HG02885 (cell line): ENCODE measurements at regions not wholly inside any gene's neighbourhood (a gene's known extent, or its start where the extent isn't known, plus 50 kb on each side); places are given as distances from the start of the nearest gene placed in this dataset.
"Not testable (repeated sequence)": the region's sequence is repeated elsewhere in the genome, so short reads cannot be mapped to it uniquely, and the experiment has no call there.

Source experiments
- ATAC-seq: cut with Tn5 transposase; IDR thresholded peaks from one replicate; pipeline ENCODE4 v1.9.1; 2021; ENCODE audit warnings: mild to moderate bottlenecking; ENCODE audit not compliant: unreplicated experiment, poor library complexity

GRCh38 chr5:28831042-28831441 lies 1792.7 kb upstream of the CDH9 start:
- no peak for ATAC-seq

DNA sequence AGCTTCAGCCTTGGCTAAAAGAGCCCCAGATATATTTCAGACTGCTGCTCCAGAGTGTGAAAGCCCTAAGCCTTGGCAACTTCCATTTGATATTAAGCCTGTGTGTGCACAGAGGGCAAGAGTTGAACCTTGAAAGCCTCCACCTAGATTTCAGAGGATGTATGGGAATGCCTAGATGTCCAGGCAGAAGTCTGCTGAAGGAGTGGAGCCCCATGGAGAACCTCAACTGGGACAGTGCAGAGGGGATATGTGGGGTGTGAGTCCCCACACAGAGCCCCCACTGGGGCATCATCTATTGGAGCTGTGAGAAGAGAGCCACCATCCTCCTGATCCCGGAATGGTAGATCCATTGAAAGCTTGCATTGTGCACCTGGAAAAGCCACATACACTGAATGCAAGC lies 1784.8 kb upstream of the CDH9 start:
- ATAC-seq, result no peak

DNA sequence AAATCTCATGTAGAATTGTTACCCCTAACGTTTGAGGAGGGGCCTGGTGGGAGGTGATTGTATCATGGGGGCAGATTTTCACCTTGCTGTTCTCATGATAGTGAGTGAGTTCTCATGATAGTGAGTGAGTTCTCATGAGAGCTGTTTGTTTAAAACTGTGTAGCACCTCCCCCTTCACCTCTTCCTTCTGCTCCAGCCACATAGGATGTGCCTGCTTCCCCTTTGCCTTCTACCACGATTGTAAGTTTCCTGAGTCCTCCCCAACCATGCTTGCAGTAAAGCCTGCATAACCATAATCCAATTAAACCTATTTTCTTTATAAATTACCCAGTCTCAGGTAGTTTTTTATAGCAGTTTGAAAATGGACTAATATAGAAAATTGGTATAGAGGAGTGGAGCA lies 1783.7 kb upstream of the CDH9 start:
- no peak for ATAC-seq

DNA sequence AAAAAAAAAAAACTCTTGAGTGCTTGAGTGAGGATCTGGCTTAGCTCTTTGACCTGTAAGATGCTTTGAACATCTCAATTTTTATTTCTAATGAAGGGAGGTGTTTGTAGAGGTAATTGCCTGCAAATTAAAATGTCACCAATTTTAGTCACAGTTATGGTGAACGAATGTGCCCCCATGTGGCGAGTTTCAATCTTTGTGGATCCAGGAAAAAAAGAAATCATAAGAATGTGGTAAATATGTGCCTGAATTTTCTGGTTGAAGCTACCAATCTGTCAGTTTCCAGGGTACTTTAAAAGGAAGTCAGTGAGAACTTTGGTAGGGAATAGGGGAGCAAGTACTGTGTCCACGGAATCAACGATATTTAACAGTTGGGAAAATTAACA lies 1772.4 kb upstream of the CDH9 start:
- ATAC-seq, result no peak

DNA sequence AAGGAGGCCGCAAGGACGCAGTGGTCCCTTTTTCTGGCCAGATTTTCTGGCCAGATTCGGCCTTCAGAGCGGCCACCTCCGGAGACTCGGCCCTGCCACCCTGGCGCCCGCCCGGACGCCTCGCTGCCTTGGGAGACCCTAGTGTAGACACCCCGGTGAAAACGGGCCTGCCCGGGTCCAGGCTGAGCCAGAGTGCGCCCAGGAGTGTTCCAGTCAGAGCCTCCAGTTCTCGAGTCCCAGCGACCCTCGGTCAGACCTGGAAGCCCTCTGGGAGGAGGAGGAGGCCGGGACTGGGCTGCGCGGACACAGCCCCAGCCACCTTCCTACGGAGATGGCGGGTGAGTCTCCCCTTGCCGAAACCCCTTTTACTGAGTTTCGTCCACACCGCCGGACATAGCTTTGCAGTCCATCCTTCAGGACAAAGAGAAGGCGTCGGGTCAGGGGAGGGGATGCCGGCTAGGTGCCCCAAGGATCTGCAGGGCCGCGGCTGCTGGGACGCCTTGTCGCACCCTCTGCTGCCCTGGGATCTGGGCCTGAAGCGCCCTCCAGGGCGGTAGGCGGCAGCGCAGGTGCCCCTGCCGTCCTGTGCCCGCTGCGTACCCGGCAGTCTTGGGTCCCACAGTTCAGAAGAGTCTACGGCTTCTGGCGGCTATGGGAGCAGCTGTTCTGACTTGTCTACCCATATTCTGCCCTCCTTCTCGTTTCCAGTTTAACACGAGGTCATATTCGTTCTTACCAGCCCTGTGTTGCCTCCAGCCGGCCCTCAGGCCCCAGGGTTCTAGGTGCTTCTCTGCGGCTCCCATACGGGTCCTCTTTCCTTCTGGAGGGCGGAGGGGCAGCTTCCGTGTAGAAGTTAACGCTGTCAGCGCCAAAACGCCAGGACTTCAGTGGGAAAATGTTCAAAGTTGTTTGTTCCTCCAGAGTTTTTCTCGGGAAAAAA lies 1771.7 kb upstream of the CDH9 start:
- no peak for ATAC-seq

DNA sequence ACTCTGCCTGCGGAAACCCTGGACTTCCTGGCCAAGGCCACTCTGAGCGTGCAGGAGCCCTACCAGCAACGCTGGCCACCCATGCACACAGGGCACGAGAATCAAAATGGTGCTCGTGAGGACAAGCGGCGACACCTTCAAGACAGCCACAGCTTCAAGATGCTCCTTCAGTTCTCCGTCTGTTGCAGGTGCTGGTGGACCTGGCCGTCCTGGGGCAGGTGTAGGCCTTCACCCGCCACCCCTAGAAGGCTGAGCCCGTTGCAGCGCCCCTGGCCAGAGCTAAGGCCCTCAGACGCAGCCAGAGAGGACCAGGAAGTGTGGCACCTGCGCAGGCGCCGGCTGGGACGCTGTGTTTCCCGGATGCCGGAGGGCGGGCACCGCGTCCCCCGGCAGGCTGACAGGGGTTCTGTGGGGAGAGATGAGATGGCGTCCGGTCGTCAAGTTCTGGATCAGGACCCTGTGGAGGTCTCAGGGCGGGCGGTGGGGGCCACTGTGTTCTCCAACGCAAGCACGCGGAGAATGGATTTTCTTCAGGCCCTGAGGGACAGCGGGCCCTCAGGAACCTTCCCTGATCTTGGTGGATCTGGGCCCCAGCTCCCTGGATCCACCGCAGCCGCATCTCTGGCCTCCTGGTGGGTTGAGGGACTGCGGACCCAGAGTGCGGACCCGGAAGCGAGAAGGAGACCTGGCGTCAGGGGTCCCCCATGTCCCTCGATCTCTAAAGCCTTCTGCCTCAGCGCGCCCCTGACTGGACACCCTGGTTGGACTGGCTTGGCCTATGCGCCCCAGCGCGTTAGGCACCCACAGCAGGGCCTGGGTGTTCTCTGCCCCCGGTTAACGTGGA lies 1770.8 kb upstream of the CDH9 start:
- ATAC-seq, result no peak

- ATAC-seq, result no peak
Measured at GRCh38 chr5:28807195-28807729, 1768.9 kb upstream of the CDH9 start.

DNA sequence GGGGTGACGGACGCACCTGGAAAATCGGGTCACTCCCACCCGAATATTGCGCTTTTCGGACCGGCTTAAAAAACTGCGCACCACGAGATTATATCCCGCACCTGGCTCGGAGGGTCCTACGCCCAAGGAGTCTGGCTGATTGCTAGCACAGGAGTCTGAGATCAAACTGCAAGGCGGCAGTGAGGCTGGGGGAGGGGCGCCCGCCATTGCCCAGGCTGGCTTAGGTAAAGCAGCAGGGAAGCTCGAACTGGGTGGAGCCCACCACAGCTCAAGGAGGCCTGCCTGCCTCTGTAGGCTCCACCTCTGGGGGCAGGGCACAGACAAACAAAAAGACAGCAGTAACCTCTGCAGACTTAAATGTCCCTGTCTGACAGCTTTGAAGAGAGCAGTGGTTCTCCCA lies 1760.6 kb upstream of the CDH9 start:
- ATAC-seq, result not testable (repeated sequence)

DNA sequence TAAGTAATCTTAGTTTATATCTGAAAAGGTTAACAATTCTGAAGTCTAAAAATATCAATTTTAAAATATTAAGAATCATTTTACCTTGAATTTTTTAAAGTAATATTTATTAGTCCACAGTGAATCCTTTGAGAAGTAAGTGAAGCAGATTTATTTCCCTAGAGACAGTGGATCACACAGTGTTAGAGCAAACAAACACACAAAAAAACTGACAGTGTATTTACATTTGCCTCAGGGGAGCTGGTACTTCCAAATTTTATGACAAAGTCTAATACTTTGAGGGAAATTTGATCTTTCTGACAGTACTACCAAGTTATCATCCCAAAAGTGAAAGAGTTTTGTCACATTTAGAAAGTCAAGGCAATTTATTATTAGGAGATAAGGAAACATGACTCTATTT lies 1750.6 kb upstream of the CDH9 start:
- ATAC-seq, result no peak

GRCh38 chr5:28780083-28780692 lies 1741.8 kb upstream of the CDH9 start:
- ATAC-seq, result no peak

DNA sequence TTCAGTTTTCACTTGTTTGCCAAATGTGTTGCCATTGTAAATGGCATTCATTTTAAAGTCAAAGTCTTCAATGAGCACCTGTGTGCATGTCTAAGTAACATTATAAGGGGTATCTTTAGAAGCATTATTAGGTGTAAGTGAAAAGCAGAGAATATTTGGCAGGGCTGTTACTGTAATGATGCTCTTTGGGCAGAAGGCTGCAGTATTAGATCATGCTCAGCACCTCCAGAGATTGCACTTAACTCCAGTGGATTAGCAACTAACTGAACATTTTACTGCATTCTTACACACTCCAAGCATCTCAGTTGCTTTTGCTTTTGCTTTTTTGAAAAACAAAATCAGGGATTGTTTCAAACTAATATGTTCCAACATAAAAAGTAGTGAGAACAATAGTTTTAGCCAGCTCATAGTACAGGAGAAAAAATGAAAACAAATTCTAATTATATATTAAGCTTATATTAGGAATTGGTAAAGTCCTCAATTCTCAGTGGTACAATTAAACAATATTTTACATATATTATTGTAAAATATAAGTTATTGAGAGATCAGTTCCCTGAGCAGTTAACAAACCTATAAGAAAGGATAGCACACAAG lies 1740.9 kb upstream of the CDH9 start:
- no peak for ATAC-seq

- ATAC-seq, result no peak
Measured at GRCh38 chr5:28770307-28770706, 1731.9 kb upstream of the CDH9 start.

- no peak for ATAC-seq
Measured at GRCh38 chr5:28766565-28767158, 1728.3 kb upstream of the CDH9 start.

GRCh38 chr5:28751396-28751795 lies 1713.0 kb upstream of the CDH9 start:
- no peak for ATAC-seq

DNA sequence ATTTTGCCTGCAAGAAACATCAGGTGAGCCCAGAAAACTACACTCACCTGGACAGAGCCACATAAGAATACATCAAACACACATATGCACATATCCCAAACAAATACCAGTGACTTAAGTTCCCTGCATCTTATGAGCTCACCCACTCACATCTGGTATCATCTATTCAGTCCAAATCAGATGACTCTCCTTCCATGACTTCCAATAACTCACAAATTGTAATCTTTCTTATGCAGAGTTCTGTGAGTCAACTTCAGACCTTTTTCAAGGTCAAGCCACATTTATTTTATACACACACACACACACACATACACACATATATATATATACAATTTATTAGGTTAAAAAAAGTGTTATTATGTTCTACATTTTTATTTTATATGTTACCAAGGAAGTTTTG lies 1711.9 kb upstream of the CDH9 start:
- no peak for ATAC-seq

- ATAC-seq, result no peak
Measured at GRCh38 chr5:28748446-28748845, 1710.1 kb upstream of the CDH9 start.

DNA sequence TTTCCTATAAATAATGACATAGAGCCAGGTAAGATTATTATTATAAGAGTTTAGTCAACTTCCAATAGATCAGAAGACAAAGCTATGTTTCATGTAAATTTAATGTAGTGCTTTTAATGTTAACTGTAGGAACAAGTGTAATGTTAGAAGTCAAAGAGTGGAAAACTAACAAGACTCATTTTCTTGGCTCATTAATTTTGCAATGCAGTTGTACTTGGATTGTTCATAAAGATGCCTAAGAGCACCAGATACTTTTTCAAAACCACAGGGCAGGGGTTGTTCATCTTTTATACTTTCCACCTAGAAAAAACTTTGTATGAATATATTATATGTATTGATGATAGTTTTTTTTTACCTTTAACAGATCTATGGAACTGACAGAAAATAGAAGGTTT lies 1705.3 kb upstream of the CDH9 start:
- no peak for ATAC-seq

GRCh38 chr5:28743025-28743715 lies 1704.8 kb upstream of the CDH9 start:
- no peak for ATAC-seq

DNA sequence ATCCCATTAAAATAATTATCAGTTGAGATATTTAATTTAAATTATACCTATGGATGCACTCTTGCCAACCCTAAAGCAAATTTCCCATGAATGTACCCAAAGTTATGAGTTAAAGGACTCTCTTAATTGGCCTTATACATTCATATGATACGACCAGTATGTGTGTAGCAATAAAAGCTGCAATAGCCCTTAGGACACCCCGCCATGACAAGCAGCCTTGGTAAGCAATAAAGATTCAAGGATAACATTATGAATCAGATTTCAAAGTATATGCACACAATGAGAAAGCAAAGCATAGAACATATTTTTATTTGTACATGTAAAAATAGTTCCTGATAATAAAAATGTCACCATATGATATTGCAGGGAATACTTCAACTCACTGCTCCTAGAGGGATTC lies 1699.3 kb upstream of the CDH9 start:
- no peak for ATAC-seq
